HS-5 (cell line): ENCODE measurements at regions not wholly inside any gene's neighbourhood (a gene's known extent, or its start where the extent isn't known, plus 50 kb on each side); places are given as distances from the start of the nearest gene placed in this dataset.
A peak's percentile ranks its signal among the peaks of the same experiment; 100 is the strongest.

ENCODE experiments used
- DNase-seq: peaks from one replicate; pipeline ENCODE4 v3.0.0-alpha.2; 2012; ENCODE audit warnings: low read depth

GRCh38 chr5:54645882-54646355 lies 128.4 kb downstream of the SNX18 start:
- no peak for DNase-seq

- DNase-seq: peak; percentile 87
Observed at GRCh38 chr5:54644226-54644625, 126.7 kb downstream of the SNX18 start.

- DNase-seq: peak; percentile 89
Observed at GRCh38 chr5:54643685-54644106, 126.1 kb downstream of the SNX18 start.

GRCh38 chr5:54639621-54640020 lies 122.1 kb downstream of the SNX18 start:
- DNase-seq: no peak

GRCh38 chr5:54638106-54638505 lies 120.5 kb downstream of the SNX18 start:
- no peak for DNase-seq

- DNase-seq: no peak
Observed at GRCh38 chr5:54637654-54638053, 120.1 kb downstream of the SNX18 start.

DNA sequence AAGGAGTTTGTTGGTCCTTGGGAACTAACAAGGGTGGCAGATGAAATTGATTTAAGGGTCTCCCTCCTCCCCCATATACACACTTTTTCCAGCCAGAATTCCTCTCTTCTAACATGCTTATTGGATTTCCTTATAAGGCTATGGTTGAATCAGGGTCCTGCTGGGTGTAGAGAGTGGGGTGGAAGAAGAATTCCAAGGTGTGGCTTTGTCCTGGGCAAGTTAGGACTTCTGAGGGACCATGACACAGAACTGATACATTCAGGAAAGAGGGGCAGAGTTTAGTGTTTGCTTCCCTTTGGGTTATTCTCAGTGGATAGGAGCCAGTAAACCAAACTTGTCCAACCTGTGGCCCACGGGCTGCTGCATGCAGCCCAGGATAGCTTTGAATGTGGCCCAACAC lies 116.5 kb downstream of the SNX18 start:
- no peak for DNase-seq

- no peak for DNase-seq
Observed at GRCh38 chr5:54632131-54632701, 114.7 kb downstream of the SNX18 start.

DNA sequence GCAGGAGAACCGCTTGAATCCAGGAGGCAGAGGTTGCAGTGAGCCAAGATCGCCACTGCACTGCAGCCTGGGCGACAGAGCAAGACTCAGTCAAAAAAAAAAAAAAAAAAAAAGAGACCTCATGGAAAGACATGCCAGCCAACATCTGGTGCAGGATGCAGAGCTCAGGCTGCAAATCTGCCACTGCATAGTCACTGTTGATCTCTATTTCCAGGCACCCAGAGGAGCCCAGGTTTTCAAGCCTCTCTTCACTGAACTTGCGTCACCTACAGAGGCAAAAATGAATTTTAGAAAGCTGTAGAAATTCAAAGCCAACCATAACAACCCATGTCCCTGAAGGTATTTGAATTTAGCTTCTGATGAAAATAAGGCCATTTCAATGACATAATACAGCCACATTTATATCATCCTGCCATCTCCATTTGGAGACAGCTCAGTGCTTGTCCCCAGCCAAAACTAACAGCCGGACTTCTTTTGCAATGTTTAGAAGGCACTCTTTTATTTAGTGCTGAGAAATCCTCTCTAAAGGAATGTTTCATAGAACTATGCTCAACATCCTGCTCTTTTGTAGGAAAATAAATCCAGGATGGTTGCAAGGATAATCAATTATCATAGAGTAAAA lies 113.3 kb downstream of the SNX18 start:
- DNase-seq: no peak

- DNase-seq: no peak
Observed at GRCh38 chr5:54629115-54629514, 111.6 kb downstream of the SNX18 start.

DNA sequence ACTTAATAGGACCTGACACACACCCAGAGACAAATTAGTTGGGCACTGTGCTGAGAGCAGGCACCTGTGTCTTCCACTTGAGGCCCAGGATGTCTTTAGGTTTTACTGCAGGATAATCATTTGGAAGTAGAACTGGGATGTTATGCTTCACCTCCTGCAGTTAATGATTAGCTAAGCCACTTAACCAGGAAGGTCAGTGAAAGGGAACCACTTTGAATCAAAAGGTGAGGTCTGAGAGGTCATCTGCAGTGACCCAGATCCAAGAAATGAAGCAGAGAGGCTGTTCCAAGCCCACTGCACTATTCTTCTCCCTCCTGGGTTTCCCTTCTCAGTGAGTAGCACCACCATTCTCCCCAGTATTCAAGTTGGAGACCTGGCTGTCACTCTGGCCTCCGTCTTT lies 110.5 kb downstream of the SNX18 start:
- no peak for DNase-seq

DNA sequence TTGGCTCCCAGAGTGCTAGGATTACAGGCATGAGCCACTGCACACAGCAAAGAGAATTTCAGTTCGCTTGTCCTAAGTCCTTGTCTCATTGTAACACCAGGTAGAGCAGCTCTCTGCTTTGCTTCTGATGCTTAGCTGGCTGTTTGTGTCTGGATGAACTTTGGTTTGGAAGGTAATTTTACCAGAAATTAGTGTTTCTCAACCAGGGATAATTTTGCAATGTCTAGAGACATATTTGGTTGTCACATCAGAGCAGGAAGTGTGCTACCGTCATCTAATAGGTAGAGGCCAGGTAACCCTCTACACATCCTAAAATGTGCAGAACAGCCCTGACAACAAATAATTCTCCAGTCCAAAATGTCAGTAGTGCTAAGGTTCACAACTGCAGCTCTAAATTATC lies 108.8 kb downstream of the SNX18 start:
- no peak for DNase-seq

DNA sequence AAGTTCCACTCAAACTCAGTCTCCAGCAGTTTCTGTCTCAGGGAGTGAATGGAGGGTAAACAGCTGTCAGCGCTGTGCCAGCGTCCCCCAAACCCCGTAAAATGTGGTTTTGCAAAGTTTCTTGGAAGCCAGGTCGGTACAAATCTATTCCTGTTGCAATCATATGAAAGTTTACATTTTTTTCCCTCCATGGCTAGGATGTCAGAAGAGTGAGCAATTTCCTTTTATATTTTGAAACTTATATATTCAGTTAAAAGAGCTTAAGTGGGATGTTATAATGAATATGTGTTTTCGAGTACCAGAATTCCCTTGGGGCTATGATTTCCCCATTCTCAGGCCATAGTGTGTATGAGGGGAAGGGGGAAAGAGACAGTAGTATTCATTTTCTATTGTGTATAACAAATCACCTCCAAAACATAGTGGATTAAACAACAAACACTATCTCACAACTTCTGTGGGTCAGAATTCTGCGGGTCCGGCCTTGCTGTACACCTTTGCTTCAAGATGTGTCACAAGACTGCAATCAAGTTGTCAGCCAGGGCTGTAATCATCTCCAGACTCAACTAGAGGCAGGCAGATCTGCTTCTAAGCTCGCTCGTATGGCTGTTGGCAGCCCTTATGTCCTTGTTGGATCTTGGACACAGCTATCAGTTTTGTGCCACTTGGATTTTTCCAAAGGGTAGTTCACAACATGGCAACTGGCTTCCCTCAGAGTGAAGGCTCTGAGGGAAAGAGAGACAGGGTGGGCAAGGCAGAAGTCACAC lies 107.4 kb downstream of the SNX18 start:
- peak; percentile 55 for DNase-seq

DNA sequence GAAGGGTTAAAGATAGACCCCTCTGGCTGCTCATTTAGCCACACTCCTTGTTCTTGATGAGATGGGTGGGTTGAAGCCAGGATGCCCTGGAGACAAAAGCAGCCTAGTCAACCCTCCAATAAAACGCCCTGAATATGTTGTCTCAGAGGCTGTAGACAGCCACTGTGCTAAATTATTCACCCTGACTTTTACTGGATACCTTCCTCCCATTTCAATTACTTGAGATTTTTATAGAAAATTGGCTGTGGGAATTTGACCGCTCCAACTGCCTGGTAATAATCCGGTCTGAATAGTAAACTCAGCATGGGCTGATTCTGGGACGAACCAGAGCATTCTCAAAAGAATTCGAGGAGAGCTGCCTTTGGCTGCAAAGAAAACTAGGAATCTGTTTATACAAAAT lies 104.2 kb downstream of the SNX18 start:
- no peak for DNase-seq

DNA sequence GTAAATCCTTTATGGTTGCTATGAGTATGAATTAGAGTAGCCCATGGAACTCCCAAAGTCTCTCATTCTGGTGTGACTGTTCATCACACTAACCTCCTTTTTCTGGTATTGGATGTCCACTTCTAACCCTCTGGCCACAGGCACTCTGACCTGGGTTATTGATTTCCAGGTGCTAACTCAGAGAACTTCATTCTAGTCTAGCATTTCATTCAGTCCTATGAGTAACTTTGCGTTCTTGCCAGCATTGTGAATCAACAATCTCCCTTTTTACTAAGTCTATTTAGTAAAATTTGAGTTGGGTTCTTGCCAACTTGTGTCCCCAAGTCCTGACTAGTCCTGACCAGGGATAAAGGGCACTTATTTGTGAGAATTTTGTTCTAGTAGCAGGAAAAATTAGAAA lies 103.5 kb downstream of the SNX18 start:
- DNase-seq: no peak

GRCh38 chr5:54620141-54620933 lies 102.8 kb downstream of the SNX18 start:
- no peak for DNase-seq

- DNase-seq: no peak
Observed at GRCh38 chr5:54619731-54620130, 102.2 kb downstream of the SNX18 start.

- no peak for DNase-seq
Observed at GRCh38 chr5:54616518-54617220, 99.1 kb downstream of the SNX18 start.

- DNase-seq: no peak
Observed at GRCh38 chr5:54616031-54616430, 98.5 kb downstream of the SNX18 start.

- no peak for DNase-seq
Observed at GRCh38 chr5:54615381-54615780, 97.8 kb downstream of the SNX18 start.

GRCh38 chr5:54612711-54613110 lies 95.2 kb downstream of the SNX18 start:
- no peak for DNase-seq
